ENCODE measurements at regions not wholly inside any gene's neighbourhood (a gene's known extent, or its start where the extent isn't known, plus 50 kb on each side); places are given as distances from the start of the nearest gene placed in this dataset.

- no peak for TF ChIP-seq CTCF (IDR thresholded peaks at IDR 0.05)
- TF ChIP-seq POLR2A (IDR thresholded peaks at IDR 0.05): no peak
Measured at GRCh38 chr19:30174357-30174645, 197.9 kb upstream of the ZNF536 start.

All from heart left ventricle (tissue), 13 donors.